ENCODE measurements at regions not wholly inside any gene's neighbourhood (a gene's known extent, or its start where the extent isn't known, plus 50 kb on each side); places are given as distances from the start of the nearest gene placed in this dataset.

DNA sequence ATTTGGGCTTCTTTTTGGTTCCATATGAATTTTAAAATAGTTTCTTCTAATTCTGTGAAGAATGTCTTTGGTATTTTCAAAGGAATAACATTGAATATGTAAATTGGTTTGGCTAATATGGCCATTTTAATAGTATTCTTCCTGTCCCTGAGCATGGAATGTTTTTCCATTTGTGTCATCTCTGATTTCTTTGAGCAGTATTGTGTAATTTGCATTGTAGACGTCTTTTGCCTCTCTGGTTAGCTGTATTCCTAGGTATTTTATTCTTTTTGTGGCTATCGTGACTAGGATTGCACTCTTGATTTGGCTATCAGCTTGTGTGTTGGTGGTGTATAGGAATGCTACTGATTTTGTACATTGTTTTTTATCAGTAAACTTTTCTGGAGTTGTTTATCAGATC is 601.9 kb downstream of the SNAPC1 start:
- no peak for TF ChIP-seq MAX (IDR thresholded peaks at IDR 0.05)
- TF ChIP-seq, protein P1, sequence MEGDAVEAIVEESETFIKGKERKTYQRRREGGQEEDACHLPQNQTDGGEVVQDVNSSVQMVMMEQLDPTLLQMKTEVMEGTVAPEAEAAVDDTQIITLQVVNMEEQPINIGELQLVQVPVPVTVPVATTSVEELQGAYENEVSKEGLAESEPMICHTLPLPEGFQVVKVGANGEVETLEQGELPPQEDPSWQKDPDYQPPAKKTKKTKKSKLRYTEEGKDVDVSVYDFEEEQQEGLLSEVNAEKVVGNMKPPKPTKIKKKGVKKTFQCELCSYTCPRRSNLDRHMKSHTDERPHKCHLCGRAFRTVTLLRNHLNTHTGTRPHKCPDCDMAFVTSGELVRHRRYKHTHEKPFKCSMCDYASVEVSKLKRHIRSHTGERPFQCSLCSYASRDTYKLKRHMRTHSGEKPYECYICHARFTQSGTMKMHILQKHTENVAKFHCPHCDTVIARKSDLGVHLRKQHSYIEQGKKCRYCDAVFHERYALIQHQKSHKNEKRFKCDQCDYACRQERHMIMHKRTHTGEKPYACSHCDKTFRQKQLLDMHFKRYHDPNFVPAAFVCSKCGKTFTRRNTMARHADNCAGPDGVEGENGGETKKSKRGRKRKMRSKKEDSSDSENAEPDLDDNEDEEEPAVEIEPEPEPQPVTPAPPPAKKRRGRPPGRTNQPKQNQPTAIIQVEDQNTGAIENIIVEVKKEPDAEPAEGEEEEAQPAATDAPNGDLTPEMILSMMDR (IDR thresholded peaks at IDR 0.05; ENCODE audit: low read depth, low read length, missing input control): no peak
- TF ChIP-seq YY1 (IDR thresholded peaks at IDR 0.05): no peak
- TF ChIP-seq SP1 (IDR thresholded peaks at IDR 0.05): no peak
- no peak for TF ChIP-seq TAF1 (conservative IDR thresholded peaks at IDR 0.05)
- no peak for TF ChIP-seq GABPA (IDR thresholded peaks at IDR 0.05 in 1 of 2, conservative IDR thresholded peaks at IDR 0.05 in 1 of 2)
